Activated naive CD8-positive, alpha-beta T cell treated with anti-CD3 and anti-CD28 coated beads, Interleukin-2, amount 10 ng/mL, durations not matched to agents 7 days and 5 days (primary cell): ENCODE measurements at regions not wholly inside any gene's neighbourhood (a gene's known extent, or its start where the extent isn't known, plus 50 kb on each side); places are given as distances from the start of the nearest gene placed in this dataset.

Experiments
- ATAC-seq: fragments of 150-1000 bp; cut with Tn5 transposase; one replicate; pipeline ENCODE4 v1.10.0; 2021; ENCODE audit warnings: low read depth, moderate library complexity
- POLR2A ChIA-PET: fragments of 350-600 bp; sonication (Branson Sonifier 250); formaldehyde crosslinking; loops from one replicate; lab custom pipeline; 2021; ENCODE audit warnings: antibody characterized with exemption; lab: Charles Lee
- DNase-seq: peaks from one replicate; pipeline ENCODE4 v3.0.0; 2021
- H3K27ac Mint-ChIP-seq: one replicate; pipeline ENCODE4 v1.8.0; 2022; ENCODE audit warnings: mild to moderate bottlenecking, mixed read lengths
- H3K27me3 Mint-ChIP-seq: one replicate; pipeline ENCODE4 v1.8.0; 2022; ENCODE audit warnings: mild to moderate bottlenecking, moderate library complexity, mixed read lengths
- H3K36me3 Mint-ChIP-seq: one replicate; pipeline ENCODE4 v1.8.0; 2021; ENCODE audit warnings: mild to moderate bottlenecking, mixed read lengths
- H3K4me1 Mint-ChIP-seq: one replicate; pipeline ENCODE4 v1.8.0; 2021; ENCODE audit warnings: mixed read lengths
- H3K4me3 Mint-ChIP-seq: one replicate; pipeline ENCODE4 v1.8.0; 2022; ENCODE audit warnings: mild to moderate bottlenecking, moderate library complexity, mixed read lengths
- H3K9me3 Mint-ChIP-seq: one replicate; pipeline ENCODE4 v1.8.0; 2021; ENCODE audit warnings: mixed read lengths

GRCh38 chr6:74976026-74976425, 229.8 kb downstream of the COL12A1 start:
- Mint-ChIP-seq H3K27ac (no peak overlapping the region), H3K9me3 (peaks cover 3% of the 10 kb centered on the region), H3K4me1 (no peaks in the 10 kb centered on the region), H3K4me3 (no peak overlapping the region), H3K36me3 (no peaks in the 10 kb centered on the region), H3K27me3 (no peaks in the 10 kb centered on the region)
- no peak for DNase-seq
- POLR2A ChIA-PET = no interaction called here
- ATAC-seq = no peak

- DNase-seq = no peak
- Mint-ChIP-seq H3K9me3 (peaks cover 3% of the 10 kb centered on the region), H3K36me3 (no peaks in the 10 kb centered on the region), H3K4me1 (no peaks in the 10 kb centered on the region), H3K27ac (no peak overlapping the region), H3K27me3 (no peaks in the 10 kb centered on the region), H3K4me3 (no peak overlapping the region)
- no peak for ATAC-seq
- POLR2A ChIA-PET = no interaction called here
These were observed 232.3 kb downstream of the COL12A1 start for GRCh38 chr6:74973591-74973990.

- peaks cover 1% of the 10 kb centered on the region for H3K9me3 Mint-ChIP-seq
- H3K36me3 Mint-ChIP-seq = no peaks in the 10 kb centered on the region
- no peaks in the 10 kb centered on the region for H3K4me1 Mint-ChIP-seq
- ATAC-seq = no peak
- POLR2A ChIA-PET = no interaction called here
- no peak for DNase-seq
- no peak overlapping the region for H3K4me3 Mint-ChIP-seq
- H3K27me3 Mint-ChIP-seq = no peaks in the 10 kb centered on the region
- H3K27ac Mint-ChIP-seq = no peak overlapping the region
These were observed 234.2 kb downstream of the COL12A1 start for GRCh38 chr6:74971633-74972032.

GRCh38 chr6:74969591-74970267, 236.1 kb downstream of the COL12A1 start:
- POLR2A ChIA-PET = no interaction called here
- Mint-ChIP-seq H3K27ac (no peak overlapping the region), H3K27me3 (no peaks in the 10 kb centered on the region), H3K36me3 (no peaks in the 10 kb centered on the region), H3K4me3 (no peak overlapping the region), H3K4me1 (no peaks in the 10 kb centered on the region), H3K9me3 (no peaks in the 10 kb centered on the region)
- DNase-seq = no peak
- ATAC-seq = no peak

GRCh38 chr6:74967821-74968220, 238.0 kb downstream of the COL12A1 start:
- H3K9me3 Mint-ChIP-seq = no peaks in the 10 kb centered on the region
- no peaks in the 10 kb centered on the region for H3K36me3 Mint-ChIP-seq
- H3K4me1 Mint-ChIP-seq = no peaks in the 10 kb centered on the region
- H3K4me3 Mint-ChIP-seq = no peak overlapping the region
- DNase-seq (no peak), ATAC-seq (no peak)
- POLR2A ChIA-PET = no interaction called here
- H3K27me3 Mint-ChIP-seq = no peaks in the 10 kb centered on the region
- no peak overlapping the region for H3K27ac Mint-ChIP-seq

GRCh38 chr6:74966712-74967111, 239.1 kb downstream of the COL12A1 start:
- H3K4me3 Mint-ChIP-seq = no peak overlapping the region
- H3K4me1 Mint-ChIP-seq = no peaks in the 10 kb centered on the region
- DNase-seq (no peak), ATAC-seq (no peak)
- H3K27me3 Mint-ChIP-seq = no peaks in the 10 kb centered on the region
- H3K27ac Mint-ChIP-seq = no peak overlapping the region
- no peaks in the 10 kb centered on the region for H3K9me3 Mint-ChIP-seq
- H3K36me3 Mint-ChIP-seq = no peaks in the 10 kb centered on the region
- POLR2A ChIA-PET = no interaction called here

GRCh38 chr6:74964871-74965441, 240.9 kb downstream of the COL12A1 start:
- no peak for DNase-seq
- Mint-ChIP-seq H3K4me1 (no peaks in the 10 kb centered on the region), H3K27ac (no peak overlapping the region), H3K27me3 (no peaks in the 10 kb centered on the region), H3K36me3 (no peaks in the 10 kb centered on the region), H3K9me3 (no peaks in the 10 kb centered on the region), H3K4me3 (no peak overlapping the region)
- ATAC-seq = no peak
- POLR2A ChIA-PET = no interaction called here

GRCh38 chr6:74956559-74957428, 249.1 kb downstream of the COL12A1 start:
- Mint-ChIP-seq H3K27ac (no peak overlapping the region), H3K36me3 (no peaks in the 10 kb centered on the region), H3K4me1 (no peaks in the 10 kb centered on the region), H3K27me3 (no peaks in the 10 kb centered on the region), H3K4me3 (no peak overlapping the region), H3K9me3 (peaks cover 2% of the 10 kb centered on the region)
- no peak for DNase-seq
- POLR2A ChIA-PET = no interaction called here
- no peak for ATAC-seq

GRCh38 chr6:74953708-74954107, 252.1 kb downstream of the COL12A1 start:
- H3K4me3 Mint-ChIP-seq = no peak overlapping the region
- no peak for ATAC-seq
- no peaks in the 10 kb centered on the region for H3K4me1 Mint-ChIP-seq
- DNase-seq = no peak
- POLR2A ChIA-PET = no interaction called here
- no peaks in the 10 kb centered on the region for H3K27me3 Mint-ChIP-seq
- no peak overlapping the region for H3K27ac Mint-ChIP-seq
- H3K36me3 Mint-ChIP-seq = no peaks in the 10 kb centered on the region
- peaks cover 2% of the 10 kb centered on the region for H3K9me3 Mint-ChIP-seq

- ATAC-seq = no peak
- no peak for DNase-seq
- Mint-ChIP-seq H3K9me3 (no peaks in the 10 kb centered on the region), H3K27me3 (no peaks in the 10 kb centered on the region), H3K36me3 (no peaks in the 10 kb centered on the region), H3K4me1 (no peaks in the 10 kb centered on the region), H3K27ac (no peak overlapping the region), H3K4me3 (no peak overlapping the region)
- POLR2A ChIA-PET = no interaction called here
These were observed 258.9 kb downstream of the COL12A1 start for GRCh38 chr6:74946961-74947360.

GRCh38 chr6:74942130-74942529, 263.7 kb downstream of the COL12A1 start:
- no peaks in the 10 kb centered on the region for H3K4me1 Mint-ChIP-seq
- ATAC-seq = no peak

GRCh38 chr6:74941424-74941823, 264.4 kb downstream of the COL12A1 start:
- H3K36me3 Mint-ChIP-seq = no peaks in the 10 kb centered on the region
- ATAC-seq = no peak
- H3K27ac Mint-ChIP-seq = no peak overlapping the region
- POLR2A ChIA-PET = no interaction called here
- H3K27me3 Mint-ChIP-seq = no peaks in the 10 kb centered on the region
- DNase-seq = no peak
- H3K4me3 Mint-ChIP-seq = no peak overlapping the region
- H3K4me1 Mint-ChIP-seq = no peaks in the 10 kb centered on the region
- no peaks in the 10 kb centered on the region for H3K9me3 Mint-ChIP-seq

More at GRCh38 chr6:74942130-74942529, 263.7 kb downstream of the COL12A1 start:
- H3K27me3 Mint-ChIP-seq = no peaks in the 10 kb centered on the region
- POLR2A ChIA-PET = no interaction called here
- no peaks in the 10 kb centered on the region for H3K36me3 Mint-ChIP-seq
- no peak for DNase-seq
- no peak overlapping the region for H3K27ac Mint-ChIP-seq
- H3K4me3 Mint-ChIP-seq = no peak overlapping the region
- H3K9me3 Mint-ChIP-seq = no peaks in the 10 kb centered on the region

GRCh38 chr6:74939721-74940620, 265.9 kb downstream of the COL12A1 start:
- H3K4me1 Mint-ChIP-seq = no peaks in the 10 kb centered on the region

More at GRCh38 chr6:74939721-74940620, 265.9 kb downstream of the COL12A1 start:
- POLR2A ChIA-PET = no interaction called here
- ATAC-seq (no peak), DNase-seq (no peak)
- H3K9me3 Mint-ChIP-seq = no peaks in the 10 kb centered on the region
- H3K4me3 Mint-ChIP-seq = no peak overlapping the region
- H3K36me3 Mint-ChIP-seq = no peaks in the 10 kb centered on the region
- H3K27ac Mint-ChIP-seq = no peak overlapping the region
- H3K27me3 Mint-ChIP-seq = no peaks in the 10 kb centered on the region
